Activated T-helper 1 cell treated with Interleukin-2 at 50 U/mL for 16 hours (primary cell): ENCODE measurements at regions not wholly inside any gene's neighbourhood (a gene's known extent, or its start where the extent isn't known, plus 50 kb on each side); places are given as distances from the start of the nearest gene placed in this dataset.

ENCODE experiments used
- DNase-seq: peaks from one replicate; pipeline ENCODE4 v3.0.0-alpha.2; 2020; ENCODE audit warnings: low read depth

DNA sequence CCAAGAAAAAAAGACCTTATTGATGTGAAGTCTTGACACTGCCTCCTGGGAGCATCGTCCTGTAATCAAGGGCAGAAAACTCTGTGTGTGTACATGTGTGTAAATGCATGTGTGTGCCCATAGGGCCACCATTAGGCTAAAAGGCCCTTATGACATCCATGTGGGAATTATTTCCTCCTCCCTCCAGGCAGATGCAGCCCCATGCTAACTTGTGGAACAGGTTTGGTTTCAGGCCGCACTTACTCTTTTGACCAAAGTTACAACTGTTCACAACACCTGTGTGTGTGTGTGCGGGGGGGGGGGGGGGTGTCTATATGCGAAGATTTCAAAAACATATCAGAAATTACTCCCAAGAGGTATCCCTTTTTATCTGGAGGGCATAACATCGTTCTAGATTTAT is 87.4 kb upstream of the SLC14A2 start:
- no peak for DNase-seq

DNA sequence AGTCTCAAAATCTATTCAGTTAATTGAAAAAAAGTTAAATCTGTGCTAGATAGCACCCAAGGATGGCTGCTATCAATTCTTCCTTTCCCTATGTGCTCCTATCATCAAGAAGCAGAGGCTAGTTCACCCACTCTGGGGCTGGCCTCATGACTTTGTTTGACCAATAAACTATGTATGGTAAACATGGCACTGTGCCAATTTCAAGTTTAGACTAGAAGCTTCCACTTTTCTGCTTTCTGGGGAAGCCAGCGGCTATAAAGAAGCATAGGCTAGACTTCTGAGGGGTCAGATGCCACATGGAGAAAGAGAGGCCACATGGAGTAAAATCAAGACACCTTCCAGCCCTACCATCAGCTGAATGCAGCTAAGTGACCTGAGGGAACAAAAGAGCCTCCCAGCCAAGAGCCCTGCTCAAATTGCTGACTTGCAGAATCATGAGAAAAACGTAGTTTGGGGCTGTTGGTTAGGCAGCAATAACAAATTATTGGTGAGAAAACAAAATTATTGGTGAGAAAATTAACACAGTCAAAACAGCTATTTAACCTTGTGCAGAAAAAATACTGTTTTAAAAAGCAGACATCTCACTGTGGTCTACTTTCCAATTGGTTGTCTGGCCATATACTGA is 86.5 kb upstream of the SLC14A2 start:
- DNase-seq, result no peak

DNA sequence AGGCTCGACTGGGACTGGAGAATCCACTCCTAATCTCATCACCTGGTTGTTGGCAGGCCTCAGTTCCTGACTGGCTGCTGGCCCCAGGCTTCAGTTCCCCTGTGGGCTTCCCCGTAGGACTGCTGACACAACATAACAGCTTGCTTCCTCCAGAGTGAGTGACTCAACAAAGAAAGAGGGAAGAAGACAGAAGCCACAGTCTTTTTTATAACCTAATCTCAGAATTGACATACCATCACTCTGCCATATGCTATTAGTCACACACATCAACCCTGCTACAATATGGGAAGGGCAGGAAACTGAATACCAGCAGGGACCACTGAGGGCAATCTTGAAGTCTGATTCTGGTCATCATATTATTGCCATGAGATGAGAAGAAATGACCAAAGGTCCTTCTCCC is 76.8 kb upstream of the SLC14A2 start:
- DNase-seq, result no peak

DNA sequence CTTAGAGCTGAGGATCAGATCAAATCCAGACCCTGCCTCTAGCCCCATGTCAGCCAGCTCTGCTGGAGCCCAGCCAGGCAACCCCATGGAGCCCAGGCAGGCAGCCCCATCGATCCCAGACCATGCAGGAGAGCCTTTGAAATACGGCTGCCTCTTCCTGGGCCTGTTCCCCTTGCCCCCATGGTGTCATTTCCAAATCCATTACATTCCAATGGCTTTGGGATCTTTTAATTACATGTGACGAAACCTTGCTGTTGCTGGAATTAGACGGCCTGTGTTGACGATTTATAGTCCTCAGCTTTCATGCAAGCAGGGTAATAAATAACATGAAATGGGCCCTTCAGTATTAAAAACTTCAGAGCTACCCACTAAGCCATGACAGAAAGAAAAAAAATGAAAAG is 75.8 kb upstream of the SLC14A2 start:
- DNase-seq, result no peak

DNA sequence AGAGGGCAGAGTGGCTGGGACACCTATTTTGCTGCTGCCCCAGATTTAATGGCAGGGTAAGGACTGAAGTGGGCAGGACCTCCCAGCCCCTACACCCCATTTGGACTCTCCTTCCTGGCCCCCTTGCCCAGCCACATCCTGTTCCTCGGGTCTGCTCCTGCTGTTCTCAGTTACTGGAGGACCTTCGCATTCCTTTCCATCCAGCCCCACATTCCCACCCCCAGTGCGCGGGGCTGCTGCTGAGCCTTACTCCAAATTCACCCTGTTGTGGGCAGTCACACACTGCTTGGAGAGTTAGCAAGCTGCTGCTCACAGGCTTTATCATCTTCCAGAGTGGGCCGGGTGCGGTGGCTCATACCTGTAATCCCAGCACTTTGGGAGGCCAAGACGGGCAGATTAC is 75.2 kb upstream of the SLC14A2 start:
- no peak for DNase-seq

DNA sequence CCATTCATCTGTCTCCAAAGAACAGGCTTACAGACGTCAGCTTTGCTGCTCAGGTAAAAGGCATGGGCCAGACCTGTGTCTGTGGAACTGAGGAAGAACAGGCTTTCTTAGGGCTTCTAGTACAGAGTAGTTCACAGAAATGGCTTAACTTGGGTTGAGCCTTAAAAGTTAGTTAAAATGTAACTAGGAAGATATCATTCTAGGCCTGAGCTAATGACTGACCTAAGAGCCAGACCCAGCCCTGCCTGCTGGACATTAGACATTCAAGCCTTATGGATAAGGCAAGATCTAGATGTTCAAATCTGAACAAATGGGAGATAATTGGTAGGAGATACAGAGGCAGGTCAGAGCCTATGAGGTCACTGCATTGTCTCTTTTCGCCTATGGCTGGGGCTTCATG is 73.9 kb upstream of the SLC14A2 start:
- DNase-seq, result no peak

DNA sequence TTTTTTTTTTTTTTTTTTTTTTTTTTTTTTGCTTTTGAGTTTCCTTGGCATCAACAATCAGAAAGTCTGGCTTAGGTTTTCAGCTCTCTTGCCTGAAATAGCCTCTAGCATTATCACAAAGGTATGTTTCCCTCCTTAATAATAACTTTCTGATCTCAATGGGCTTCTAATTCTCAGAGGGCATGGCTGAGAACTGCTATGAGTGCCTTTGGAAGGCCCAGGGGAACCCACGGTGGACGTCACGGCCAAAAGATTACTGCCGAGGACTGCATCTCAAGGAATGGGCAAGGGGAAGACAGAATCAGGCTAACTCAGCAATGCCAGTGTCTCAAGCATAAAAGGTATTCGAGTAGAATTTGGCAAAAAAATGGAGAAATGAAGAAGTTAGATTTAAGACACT is 73.2 kb upstream of the SLC14A2 start:
- no peak for DNase-seq

DNA sequence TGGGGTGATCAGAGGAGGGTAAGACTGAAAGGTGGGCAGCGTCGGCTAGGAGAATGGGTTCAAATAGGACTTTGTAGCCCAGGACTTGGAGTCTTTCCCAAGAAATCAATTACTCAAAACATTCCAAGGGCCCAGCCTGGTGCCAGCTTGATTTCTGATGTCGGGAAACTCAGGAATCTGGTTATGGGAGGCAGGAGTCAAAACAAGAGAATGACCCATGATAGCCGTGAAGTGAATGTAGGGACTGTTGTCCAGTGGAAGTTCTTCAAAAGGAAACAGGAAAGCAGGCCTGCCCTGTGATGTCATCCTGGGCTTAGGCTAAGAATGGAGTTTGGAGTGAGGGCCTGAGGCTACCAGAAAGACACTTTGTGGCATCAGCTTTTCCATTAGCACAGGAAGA is 67.4 kb upstream of the SLC14A2 start:
- no peak for DNase-seq

DNA sequence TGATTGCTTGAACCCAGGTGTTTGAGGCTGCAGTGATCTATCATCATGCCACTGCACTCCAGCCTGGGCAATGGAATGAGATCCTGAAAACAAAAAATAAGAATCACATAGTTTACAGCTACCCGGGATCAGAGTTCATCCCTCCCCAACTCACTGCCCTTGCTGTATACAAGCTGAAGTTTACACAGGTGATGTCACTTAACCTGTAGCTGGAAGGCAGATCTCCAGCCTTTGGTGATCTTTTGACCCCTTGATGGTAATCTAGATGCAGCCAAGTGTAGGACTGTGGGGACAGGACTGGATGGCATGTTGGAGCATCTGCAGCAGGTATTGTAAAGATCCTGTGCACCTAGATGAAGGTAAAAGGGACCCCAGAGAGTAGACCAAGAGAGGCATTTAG is 66.7 kb upstream of the SLC14A2 start:
- DNase-seq, result no peak

DNA sequence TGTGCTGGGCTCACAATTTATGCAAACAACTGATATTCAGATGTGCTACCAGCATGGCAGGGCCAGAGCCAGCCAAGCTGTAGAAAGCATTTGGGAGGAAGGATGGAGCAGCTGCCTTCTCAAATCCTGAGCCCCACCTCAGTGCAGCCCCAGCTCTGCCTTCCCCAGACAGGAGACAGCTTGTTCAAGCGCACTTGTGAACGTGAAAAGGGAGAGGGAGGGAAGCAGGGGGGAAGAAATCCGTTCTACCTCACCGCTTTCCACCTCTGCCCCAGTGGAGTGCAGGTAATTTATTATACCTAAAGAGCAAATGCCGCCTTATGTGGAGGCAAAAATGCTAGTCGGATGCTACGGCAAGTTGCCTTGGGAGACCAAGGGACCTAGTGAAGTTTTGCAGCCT is 66.0 kb upstream of the SLC14A2 start:
- no peak for DNase-seq

DNA sequence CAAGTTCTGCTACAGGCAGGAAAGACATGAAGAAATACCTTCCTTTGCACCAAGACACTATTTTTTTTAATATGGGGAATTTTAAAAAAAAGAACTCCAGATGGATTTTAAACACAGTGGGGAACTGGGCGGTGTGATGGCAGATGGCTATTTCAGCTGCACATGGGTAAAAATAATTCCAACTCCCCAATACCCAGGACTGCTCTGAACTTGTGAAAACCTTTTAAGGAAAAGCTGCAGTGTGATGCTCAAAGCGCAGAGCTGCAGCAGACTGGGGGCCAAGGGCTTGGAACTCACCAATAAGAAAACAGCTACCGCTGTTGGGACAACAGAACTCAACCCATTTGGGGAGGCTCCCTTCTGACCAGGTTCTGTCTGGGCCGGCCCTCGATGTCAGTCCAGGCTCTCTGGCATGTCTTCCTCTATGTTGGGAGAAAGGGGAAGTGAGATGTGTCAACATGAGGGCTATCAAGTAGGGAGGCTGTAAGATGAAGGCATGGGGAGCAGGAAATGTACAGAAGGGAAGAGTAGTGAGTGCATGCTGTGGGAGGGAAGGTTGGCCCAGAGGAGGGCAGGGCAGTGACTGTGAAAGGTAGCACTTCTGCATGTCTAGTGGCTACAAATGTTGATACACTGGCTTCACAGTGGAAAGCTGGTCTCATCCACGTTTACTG is 64.0 kb upstream of the SLC14A2 start:
- DNase-seq, result no peak

DNA sequence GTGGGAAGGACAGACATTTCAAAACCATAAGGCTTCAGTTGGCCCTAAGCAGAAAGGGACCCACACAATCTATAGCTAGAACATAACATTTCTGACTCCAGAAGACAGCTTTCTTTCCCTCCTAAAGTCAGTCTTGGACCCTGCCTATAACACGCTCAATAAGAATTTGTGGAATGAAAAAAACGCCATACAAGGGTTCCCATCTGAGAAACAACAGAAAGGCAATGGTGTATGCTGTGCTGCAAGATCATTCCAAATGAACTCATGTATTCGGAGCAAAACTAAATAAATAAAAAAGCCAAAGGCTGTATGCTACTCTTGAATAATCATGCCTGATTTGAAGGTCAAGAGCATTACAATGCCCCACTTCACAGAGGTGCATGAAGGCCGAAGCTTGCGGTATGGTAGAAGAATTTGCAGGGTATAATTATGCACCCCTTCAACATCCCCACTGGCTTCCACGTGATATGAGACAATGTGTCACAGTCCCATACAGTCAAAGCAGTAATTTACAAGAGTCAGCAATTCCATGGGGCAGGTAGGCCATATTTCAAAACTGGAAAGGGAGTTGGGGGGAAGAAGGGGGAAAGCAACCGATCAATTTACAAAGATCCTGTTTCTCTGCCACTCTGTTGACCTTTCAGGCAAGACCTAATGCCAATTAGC is 61.4 kb upstream of the SLC14A2 start:
- no peak for DNase-seq

DNA sequence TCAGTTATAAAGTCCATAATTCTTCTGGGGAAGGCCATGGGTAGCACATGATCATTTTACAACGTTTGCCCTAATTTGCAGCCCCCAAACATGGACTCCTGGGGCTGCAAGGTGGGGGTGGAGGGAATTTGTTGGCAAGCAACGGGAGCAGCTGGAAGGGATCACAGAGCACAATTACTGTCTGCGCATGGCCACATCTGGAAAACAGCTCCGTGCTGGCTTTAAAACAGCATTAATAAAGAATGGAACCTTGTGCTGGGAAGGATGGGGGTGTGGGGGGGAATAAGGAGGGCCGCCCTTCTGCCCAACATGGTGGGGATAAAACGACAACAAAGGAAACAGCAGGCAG is 60.9 kb upstream of the SLC14A2 start:
- DNase-seq, result no peak

DNA sequence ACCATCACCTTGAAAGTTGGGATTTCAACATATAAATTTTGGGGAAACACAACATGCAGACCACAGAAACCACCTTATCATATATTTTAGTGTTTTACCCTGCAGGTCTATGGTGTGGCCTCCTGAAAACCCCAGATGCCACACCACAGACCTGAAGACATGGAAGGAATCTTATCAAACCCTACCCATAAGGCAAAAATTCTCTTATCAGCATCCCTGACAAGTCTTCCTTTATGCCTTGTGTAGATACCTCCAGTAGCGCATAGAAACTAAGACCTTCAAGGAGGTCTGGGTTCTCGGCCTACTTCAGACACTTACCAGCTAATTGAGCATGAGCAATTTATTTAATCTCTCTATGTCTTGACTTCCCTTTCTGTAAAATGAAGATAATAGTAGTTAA is 59.1 kb upstream of the SLC14A2 start:
- no peak for DNase-seq

DNA sequence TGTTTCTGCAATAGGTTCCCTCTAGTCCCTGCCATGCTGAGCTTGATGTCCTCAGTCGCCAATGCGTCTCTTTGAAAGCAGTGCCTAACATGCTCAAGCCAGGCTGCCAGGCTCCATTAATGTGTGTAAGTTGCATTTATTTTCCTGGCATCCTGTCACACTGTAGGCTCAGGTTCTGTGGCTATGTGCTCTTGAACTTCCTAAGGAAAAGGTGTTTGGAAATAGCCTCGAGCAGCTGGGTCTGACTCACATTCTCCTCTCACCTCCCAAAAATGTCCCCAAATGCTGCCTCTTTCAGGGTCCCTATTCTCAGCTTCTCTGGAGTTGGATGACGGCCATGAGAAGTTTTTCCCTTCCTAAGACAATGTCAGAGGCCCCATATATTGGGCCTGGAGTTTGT is 58.0 kb upstream of the SLC14A2 start:
- DNase-seq, result no peak

DNA sequence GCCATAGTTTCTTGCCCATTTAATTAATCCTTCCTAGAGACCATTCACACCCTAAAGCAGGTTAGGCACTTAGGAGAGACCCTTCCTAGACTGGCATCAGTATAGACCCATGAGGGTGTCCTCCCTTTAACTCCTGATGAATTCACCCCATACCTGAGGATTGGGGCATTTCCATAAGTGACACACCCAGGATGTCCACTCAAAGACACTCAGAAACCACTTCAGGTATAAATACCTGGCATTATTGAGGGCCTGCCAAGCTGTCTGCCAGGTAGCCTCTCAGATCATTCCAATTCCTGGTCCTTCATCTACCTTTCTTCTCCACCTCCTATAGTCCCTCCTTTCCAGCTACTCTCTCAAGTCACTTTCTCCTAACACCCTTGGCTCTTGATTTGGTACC is 57.5 kb upstream of the SLC14A2 start:
- no peak for DNase-seq

DNA sequence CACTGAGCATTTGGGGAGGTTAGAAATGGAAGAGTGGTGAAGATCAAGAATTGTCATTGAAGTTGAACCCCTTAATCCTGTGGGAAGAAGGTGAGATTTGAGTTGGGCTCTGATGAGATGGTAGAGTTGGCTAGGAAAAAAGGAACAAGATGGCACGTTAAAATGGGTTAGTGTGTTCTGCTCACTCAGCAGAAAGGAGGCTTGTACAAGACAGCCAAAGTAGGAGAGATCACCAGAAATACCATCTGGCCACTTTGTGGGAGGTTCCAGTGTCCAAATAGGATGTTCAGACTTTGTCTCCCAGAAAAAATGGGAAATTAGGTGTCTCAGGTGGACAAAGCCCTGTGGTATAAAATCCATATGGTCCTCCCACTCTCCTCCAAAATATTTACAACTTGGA is 56.0 kb upstream of the SLC14A2 start:
- no peak for DNase-seq

DNA sequence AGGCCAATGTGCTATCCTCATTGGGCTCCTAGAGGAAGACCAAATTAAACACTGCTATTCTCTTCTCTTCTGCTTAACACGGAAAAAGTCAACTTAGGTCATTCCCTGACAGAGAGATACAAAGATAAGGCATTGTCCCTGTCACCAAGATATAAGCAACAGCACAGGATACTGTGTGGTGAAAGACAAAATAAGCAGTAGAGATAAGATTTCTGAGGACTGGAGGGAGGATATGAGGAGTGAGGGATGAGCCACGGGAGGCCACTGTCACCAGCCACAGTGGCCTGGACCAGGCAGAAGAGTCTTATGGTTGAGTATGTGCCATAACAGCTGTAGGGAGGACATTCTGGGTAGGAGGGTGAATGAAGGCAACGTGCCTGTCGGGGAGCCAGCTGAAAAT is 54.4 kb upstream of the SLC14A2 start:
- DNase-seq, result no peak

DNA sequence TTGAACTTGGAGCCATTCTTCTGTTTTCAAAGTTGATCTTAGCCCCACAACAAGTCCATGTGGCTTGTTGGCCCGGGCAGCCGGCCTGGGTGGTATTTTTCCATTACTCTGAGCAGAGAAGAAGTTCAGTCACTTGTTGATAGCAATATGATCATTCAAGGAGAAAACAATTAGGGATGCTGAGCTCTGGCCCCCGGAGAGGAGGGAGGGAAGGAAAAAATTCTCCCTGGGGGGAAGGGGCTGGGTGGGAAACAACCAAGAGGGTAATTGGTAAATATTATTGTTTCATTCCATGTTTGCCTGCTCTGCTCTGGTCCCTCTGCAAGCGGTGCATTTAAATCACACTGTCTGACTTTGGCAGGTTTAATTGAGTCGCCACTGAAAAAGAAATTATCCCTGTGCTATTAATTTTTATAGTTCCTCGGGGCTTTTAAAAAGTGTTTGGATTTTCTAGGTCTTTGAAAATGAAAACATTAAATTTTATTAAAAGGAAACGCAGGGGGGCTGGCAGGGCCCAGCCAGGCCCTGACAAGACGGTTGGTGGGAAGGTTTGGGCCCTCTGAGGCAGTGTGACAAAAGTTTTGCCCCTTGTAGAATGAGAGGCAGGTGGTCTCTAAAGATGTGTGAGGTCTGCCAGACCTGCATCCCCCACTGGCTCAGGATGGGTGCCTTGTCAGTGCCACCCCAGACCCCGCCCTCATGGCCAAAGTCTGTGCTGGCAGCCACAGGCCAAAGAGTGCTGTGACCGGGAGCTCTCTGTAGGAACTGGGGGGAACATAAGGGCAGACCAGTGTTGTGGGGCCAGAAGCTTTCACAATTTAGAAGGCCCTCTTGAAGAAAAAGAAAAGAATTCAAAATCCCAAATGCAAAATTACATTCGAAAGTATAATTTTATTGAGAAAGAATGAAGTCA is 52.5 kb upstream of the SLC14A2 start:
- no peak for DNase-seq

DNA sequence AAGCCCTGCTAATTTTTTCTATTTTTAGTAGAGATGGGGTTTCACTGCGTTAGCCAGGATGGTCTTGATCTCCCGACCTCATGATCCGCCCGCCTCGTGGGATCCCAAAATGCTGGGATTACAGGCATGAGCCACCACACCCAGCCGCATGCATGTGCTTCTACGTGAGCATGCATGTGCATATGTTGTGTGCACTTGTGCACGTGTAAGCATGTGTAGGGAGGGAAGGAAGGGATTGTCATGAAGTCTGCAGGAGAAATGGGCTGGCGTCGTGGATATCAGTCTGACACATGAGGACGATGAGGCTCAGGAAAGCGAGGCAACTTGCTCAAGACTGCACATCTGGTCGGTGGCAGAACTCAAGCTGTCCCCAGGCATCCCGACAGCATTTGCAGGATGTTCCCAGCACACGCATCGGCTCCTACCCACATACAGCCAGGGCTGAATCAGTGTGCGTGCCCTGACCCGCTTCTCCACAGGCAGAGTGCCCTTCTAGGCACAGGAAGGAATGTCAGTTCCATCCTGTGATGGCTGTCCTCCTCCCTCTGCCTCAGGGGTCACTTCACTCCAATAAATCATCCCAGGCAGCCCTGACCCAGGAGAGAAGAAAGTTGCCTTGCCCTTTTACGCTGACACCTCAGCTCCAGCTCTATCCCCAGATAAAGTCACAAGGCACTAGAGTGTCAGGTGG is 49.9 kb upstream of the SLC14A2 start:
- no peak for DNase-seq
